ENCODE measurements at regions not wholly inside any gene's neighbourhood (a gene's known extent, or its start where the extent isn't known, plus 50 kb on each side); places are given as distances from the start of the nearest gene placed in this dataset.

DNA sequence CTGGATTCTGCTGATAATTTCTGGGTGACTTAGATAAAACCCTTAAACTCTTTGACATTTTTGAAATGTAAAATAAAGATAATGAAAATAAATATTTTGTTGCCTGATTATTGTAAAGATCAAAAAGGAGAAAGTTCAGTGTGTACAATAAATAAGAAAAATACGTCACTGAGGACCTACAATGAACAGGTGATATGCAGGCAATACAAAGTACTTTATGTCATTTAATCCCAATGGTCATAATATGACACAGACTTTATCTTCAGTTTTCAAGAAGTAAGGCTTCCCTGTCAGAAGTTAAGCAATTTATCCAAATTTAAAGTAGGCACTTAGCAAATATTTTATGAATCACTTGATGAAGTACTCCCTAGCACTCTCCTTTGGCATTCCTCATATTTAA lies 532.8 kb downstream of the GBA3 start:
- Histone ChIP-seq H3K4me3 (no peak overlapping the region), H3K27me3 (no peaks in the 10 kb centered on the region), H3K36me3 (no peaks in the 10 kb centered on the region), H3K4me1 (peaks cover 0 to 15% (median 0%) of the 10 kb centered on the region in 3 donors), H3K9me3 (no peaks in the 10 kb centered on the region), H3K27ac (no peak overlapping the region)
- WGBS, 2 donors, result 15 to 40% methylated on average over 1 of the region's 1 CpG
- TF ChIP-seq, protein P1, sequence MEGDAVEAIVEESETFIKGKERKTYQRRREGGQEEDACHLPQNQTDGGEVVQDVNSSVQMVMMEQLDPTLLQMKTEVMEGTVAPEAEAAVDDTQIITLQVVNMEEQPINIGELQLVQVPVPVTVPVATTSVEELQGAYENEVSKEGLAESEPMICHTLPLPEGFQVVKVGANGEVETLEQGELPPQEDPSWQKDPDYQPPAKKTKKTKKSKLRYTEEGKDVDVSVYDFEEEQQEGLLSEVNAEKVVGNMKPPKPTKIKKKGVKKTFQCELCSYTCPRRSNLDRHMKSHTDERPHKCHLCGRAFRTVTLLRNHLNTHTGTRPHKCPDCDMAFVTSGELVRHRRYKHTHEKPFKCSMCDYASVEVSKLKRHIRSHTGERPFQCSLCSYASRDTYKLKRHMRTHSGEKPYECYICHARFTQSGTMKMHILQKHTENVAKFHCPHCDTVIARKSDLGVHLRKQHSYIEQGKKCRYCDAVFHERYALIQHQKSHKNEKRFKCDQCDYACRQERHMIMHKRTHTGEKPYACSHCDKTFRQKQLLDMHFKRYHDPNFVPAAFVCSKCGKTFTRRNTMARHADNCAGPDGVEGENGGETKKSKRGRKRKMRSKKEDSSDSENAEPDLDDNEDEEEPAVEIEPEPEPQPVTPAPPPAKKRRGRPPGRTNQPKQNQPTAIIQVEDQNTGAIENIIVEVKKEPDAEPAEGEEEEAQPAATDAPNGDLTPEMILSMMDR (IDR thresholded peaks at IDR 0.05), result no peak
- DNase-seq, result no peak
- peak; percentile 77 to 91 (median 84) for ATAC-seq
- FAIRE-seq, result peak; percentile 17
- intact Hi-C loops (cut with DNase I), result no loop called here

DNA sequence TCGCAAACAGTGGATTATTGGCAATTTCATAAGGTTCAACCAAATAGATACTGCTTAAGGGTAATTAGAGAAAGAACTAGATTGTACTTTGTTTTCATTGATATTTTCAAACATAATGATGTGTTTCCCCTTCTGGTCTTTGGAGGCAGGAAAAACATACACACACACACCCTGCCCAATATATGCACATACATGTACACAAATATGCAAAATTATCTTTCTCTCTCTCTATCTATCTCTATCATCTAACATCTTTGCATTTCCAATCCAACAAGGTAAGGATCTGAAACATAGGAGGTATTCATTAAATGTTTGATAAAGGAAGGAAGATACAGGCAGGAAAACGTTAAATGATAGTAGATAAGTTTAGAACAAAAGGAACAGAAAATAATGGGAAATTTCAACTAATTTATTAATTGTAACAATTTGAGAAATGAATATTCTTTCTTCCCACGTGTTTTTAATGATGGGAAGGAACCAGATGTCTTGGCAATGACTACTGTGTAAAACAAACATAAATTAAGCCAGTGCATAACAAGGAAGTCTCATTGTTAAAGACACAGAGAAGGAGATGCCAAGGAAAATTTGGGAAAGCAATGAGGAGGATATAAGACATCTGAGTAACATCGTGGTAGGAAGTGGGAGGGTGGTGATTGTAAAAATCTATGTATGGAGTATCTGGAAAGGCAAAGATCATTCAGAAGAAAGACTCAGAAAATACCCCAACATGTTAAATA lies 532.1 kb downstream of the GBA3 start:
- TF ChIP-seq, protein P1 (IDR thresholded peaks at IDR 0.05), result no peak
- H3K27ac ChIP-seq, result no peak overlapping the region
- ATAC-seq (peak; percentile 78 to 89 (median 82)), DNase-seq (no peak), FAIRE-seq (no peak)
- intact Hi-C loops (cut with DNase I), result no loop called here
- H3K4me3 ChIP-seq, result no peak overlapping the region
- no peaks in the 10 kb centered on the region for H3K36me3 ChIP-seq
- no peaks in the 10 kb centered on the region for H3K9me3 ChIP-seq
- H3K4me1 ChIP-seq, result peaks cover 0 to 15% (median 0%) of the 10 kb centered on the region in 3 donors
- 40 to 41% methylated on average over 4 of the region's 4 CpGs for whole genome bisulfite sequencing, 2 donors
- H3K27me3 ChIP-seq, result no peaks in the 10 kb centered on the region

DNA sequence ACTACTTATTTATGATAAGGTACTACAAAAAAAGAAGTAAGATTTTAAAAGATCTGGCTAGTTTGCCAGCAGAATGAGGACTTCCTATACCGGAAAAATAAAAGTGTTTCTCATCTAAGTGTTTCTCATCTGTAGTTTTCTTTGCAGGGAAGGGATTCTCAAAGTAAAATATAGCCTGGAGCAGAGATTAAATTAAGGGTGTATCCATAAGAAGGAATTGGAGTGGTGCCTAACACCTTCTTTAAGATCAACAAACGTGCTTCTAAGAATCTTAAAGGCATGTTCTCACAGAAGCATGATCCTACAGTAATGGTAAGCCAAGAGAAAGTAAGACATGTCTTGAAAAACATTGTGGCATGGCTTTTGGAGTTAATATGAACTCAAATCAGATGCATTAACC lies 528.2 kb downstream of the GBA3 start:
- FAIRE-seq (no peak), ATAC-seq (no peak), DNase-seq (no peak)
- intact Hi-C loops (cut with DNase I), result no loop called here
- Histone ChIP-seq H3K9me3 (no peaks in the 10 kb centered on the region), H3K27ac (no peak overlapping the region), H3K4me1 (peaks cover 0 to 8% (median 0%) of the 10 kb centered on the region in 3 donors), H3K27me3 (no peaks in the 10 kb centered on the region), H3K36me3 (no peaks in the 10 kb centered on the region), H3K4me3 (no peak overlapping the region)
- WGBS, 2 donors, result 81 to 86% methylated on average over 2 of the region's 2 CpGs
- TF ChIP-seq, protein P1 (IDR thresholded peaks at IDR 0.05), result no peak

DNA sequence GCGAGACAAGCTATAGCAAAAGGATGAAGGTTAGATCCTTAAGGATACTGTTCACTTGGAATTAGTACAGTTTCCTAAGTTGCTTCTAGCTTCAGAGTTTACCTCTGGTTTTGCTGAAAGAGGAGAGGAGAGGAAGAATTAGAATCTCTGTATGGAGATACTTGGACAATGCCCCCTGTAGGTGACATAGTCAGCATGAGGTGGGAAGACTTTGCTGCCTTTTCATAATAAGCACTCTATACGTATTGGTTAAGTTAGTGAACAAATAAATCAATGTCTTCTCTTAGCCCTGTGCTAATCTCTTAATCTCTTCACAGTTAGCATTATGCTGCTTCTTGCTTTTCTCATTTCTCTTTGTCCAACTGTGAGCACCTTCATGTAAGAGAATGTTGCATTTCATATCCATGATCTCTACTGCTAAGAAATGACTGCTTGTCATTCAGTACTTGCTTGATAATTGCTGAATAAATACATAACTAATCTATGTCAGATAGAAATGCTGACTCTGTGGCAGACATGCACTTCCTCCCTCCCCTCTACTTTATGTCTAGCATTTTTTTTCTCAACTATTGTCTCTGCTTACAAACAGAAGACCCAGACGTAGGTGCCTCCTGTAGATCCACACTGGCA lies 527.2 kb downstream of the GBA3 start:
- Histone ChIP-seq H3K27me3 (no peaks in the 10 kb centered on the region), H3K9me3 (no peaks in the 10 kb centered on the region), H3K4me3 (no peak overlapping the region), H3K27ac (no peak overlapping the region), H3K36me3 (no peaks in the 10 kb centered on the region), H3K4me1 (no peaks in the 10 kb centered on the region)
- ATAC-seq (no peak), DNase-seq (no peak), FAIRE-seq (no peak)
- 63 to 65% methylated on average over 3 of the region's 3 CpGs for WGBS, 2 donors
- intact Hi-C loops (cut with DNase I), result no loop called here
- TF ChIP-seq, protein P1 (IDR thresholded peaks at IDR 0.05), result no peak

DNA sequence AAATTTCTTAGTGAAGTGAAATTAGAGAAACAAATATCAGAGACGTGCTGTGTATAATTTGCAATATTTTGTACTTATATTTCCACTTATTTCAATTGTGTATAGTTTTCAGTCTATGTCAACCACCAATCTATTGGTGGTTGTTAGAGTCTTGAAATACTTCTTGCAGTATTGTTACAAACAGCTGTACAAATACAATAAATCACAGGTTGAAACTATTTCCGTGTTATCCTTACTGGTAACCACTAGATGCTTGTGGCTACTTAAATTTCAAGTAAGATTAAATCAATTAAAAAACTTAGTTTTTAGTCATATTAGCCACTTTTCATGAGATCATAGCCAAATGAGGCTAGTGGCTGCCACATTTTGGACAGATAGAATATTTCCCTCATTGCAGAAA lies 520.5 kb downstream of the GBA3 start:
- intact Hi-C loops (cut with DNase I), result no loop called here
- no peak overlapping the region for H3K27ac ChIP-seq
- TF ChIP-seq, protein P1 (IDR thresholded peaks at IDR 0.05), result no peak
- H3K4me1 ChIP-seq, result no peaks in the 10 kb centered on the region
- H3K9me3 ChIP-seq, result no peaks in the 10 kb centered on the region
- H3K27me3 ChIP-seq, result no peaks in the 10 kb centered on the region
- FAIRE-seq, result no peak
- 48 to 54% methylated on average over 2 of the region's 2 CpGs for WGBS, 2 donors
- H3K4me3 ChIP-seq, result no peak overlapping the region
- ATAC-seq, result no peak
- H3K36me3 ChIP-seq, result no peaks in the 10 kb centered on the region
- DNase-seq, result no peak

Measured in pancreas (tissue), 10 donors.